Esophagus (tissue), 2 donors: ENCODE measurements at regions not wholly inside any gene's neighbourhood (a gene's known extent, or its start where the extent isn't known, plus 50 kb on each side); places are given as distances from the start of the nearest gene placed in this dataset.

Experiments used
- H3K27ac ChIP-seq, 2 donors: one replicate each; pipeline ENCODE4 v1.5.1; 2013; ENCODE audit warnings: low read depth in 2 of 2, mild to moderate bottlenecking in 2 of 2, inconsistent platforms in 1 of 2, low read length in 1 of 2, moderate library complexity in 1 of 2
- H3K27me3 ChIP-seq, 2 donors: one replicate each; pipeline ENCODE4 v1.6.1; 2013; ENCODE audit warnings: low read length in 2 of 2, control low read depth in 1 of 2, mild to moderate bottlenecking in 1 of 2; ENCODE audit not compliant: insufficient read depth in 2 of 2, control insufficient read depth in 1 of 2
- H3K36me3 ChIP-seq, 2 donors: one replicate each; pipeline ENCODE4 v1.6.1; 2013; ENCODE audit warnings: low read length in 1 of 2; ENCODE audit not compliant: control insufficient read depth in 2 of 2, insufficient read depth in 2 of 2
- H3K4me1 ChIP-seq, 2 donors: one replicate each; pipeline ENCODE4 v1.6.1; 2013; ENCODE audit warnings: low read length in 1 of 2; ENCODE audit not compliant: control insufficient read depth in 2 of 2, insufficient read depth in 2 of 2
- H3K4me3 ChIP-seq, 2 donors: one replicate each; pipeline ENCODE4 v1.5.1; 2013; ENCODE audit warnings: low read length in 2 of 2, mild to moderate bottlenecking in 2 of 2, low read depth in 1 of 2, moderate library complexity in 1 of 2
- H3K9me3 ChIP-seq, 2 donors: one replicate each; pipeline ENCODE4 v1.6.1; 2013; ENCODE audit warnings: mild to moderate bottlenecking in 2 of 2, low read depth in 1 of 2, low read length in 1 of 2, moderate library complexity in 1 of 2; ENCODE audit not compliant: control insufficient read depth in 2 of 2, insufficient read depth in 1 of 2
- WGBS, 2 donors: extraction: QIAGEN DNeasy Blood & Tissue Kit; methylation state at CpG; one replicate each; pipeline ENCODE4 v1.1.7; 2013; 5-methylcytosine and 5-hydroxymethylcytosine counted together
- donor health status: healthy with polysubstance abuse.
- donor health status: Bipolar disorder and iron deficiency.

DNA sequence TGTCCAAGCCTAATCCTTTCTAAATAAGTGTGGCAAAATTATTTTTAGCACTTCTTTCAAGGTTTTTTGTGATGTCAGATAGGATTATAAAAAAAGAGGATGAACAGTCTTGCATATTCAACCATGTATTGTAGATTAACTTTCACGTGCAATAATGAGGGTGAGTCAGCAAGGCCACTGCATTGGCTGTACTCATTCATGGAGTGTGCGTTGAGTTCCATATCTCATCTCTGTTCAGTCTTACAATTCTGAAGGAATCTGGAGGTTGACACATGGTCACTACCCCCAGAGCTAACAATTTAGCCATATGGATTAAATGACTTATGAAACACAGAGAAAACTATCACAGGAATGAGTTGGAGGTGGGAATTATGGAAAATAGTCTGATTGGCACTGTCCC lies 810.5 kb downstream of the SLC4A3 start:
- H3K9me3 ChIP-seq: peaks cover 0 to 2% of the 10 kb centered on the region in 2 donors
- no peaks in the 10 kb centered on the region for H3K36me3 ChIP-seq
- H3K4me3 ChIP-seq: no peak overlapping the region
- WGBS, 2 donors: 72 to 78% methylated on average over 2 of the region's 2 CpGs
- no peak overlapping the region for H3K27ac ChIP-seq
- no peaks in the 10 kb centered on the region for H3K27me3 ChIP-seq
- no peaks in the 10 kb centered on the region for H3K4me1 ChIP-seq

DNA sequence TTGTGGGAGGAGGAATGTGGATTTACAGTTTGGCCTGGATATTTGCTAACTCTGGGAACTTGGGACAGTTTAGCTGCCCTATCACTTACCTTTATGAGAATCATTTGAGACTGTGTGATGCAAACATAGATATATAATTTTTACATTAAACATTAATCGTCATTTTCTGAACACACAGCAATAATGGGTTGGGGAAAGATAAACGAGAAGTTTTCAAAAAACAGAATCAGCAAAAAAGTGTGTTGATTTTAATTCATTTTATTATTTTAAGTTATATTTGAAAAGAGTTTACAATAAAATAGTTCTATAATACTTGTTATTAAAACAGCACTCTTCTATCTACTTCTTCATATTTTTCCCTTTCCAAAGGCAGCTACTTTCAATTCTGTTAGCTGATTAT lies 813.3 kb downstream of the SLC4A3 start:
- H3K27ac ChIP-seq: no peak overlapping the region
- peaks cover 0 to 2% of the 10 kb centered on the region in 2 donors for H3K9me3 ChIP-seq
- H3K4me1 ChIP-seq: no peaks in the 10 kb centered on the region
- H3K4me3 ChIP-seq: no peak overlapping the region
- no peaks in the 10 kb centered on the region for H3K36me3 ChIP-seq
- no peaks in the 10 kb centered on the region for H3K27me3 ChIP-seq
- WGBS, 2 donors: 94 to 96% methylated on average over 2 of the region's 2 CpGs

DNA sequence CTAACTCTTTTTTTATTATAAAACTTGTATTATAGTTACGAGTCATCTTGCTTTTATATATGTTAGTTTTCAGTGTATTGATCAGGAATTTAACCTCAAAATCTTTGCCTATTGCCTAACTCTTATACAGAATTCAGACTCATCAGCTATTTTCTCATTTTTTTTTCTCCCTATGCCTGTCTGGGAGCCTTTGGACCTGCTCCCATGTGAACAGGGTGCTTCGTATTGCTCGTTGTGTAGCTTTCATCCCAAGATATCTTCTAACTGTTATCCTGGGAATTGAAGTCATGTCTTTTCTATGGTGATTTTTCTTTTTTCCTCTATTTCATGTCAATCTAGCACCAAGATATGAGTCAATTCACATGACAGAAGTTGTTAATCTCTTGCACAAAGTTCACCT lies 814.0 kb downstream of the SLC4A3 start:
- WGBS, 2 donors: 76 to 89% methylated on average over 3 of the region's 3 CpGs
- Histone ChIP-seq H3K27ac (no peak overlapping the region), H3K4me3 (no peak overlapping the region), H3K36me3 (no peaks in the 10 kb centered on the region), H3K4me1 (no peaks in the 10 kb centered on the region), H3K27me3 (no peaks in the 10 kb centered on the region), H3K9me3 (peaks cover 0 to 2% of the 10 kb centered on the region in 2 donors)

DNA sequence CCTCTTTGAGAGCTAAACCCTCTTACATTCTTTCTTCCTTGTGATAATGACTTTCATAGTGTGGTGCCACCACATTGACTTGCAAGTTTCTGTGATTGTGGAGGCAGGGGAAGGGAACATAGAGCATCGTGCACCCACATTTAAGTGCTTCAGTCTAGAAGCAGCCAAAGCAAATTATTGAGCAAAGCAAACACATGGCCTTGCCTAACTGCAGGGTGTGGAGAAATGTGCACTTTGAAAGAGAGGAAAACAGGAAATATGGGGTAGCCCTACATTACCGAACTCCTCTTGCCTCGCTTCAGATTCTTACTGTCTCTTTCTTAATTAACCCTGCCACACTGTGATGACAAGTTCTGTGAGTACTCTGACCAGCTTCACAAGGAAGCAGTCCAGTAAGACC lies 814.6 kb downstream of the SLC4A3 start:
- H3K9me3 ChIP-seq: peaks cover 0 to 2% of the 10 kb centered on the region in 2 donors
- no peaks in the 10 kb centered on the region for H3K4me1 ChIP-seq
- no peaks in the 10 kb centered on the region for H3K27me3 ChIP-seq
- 79 to 94% methylated on average over 3 of the region's 3 CpGs for WGBS, 2 donors
- no peaks in the 10 kb centered on the region for H3K36me3 ChIP-seq
- no peak overlapping the region for H3K27ac ChIP-seq
- H3K4me3 ChIP-seq: no peak overlapping the region

DNA sequence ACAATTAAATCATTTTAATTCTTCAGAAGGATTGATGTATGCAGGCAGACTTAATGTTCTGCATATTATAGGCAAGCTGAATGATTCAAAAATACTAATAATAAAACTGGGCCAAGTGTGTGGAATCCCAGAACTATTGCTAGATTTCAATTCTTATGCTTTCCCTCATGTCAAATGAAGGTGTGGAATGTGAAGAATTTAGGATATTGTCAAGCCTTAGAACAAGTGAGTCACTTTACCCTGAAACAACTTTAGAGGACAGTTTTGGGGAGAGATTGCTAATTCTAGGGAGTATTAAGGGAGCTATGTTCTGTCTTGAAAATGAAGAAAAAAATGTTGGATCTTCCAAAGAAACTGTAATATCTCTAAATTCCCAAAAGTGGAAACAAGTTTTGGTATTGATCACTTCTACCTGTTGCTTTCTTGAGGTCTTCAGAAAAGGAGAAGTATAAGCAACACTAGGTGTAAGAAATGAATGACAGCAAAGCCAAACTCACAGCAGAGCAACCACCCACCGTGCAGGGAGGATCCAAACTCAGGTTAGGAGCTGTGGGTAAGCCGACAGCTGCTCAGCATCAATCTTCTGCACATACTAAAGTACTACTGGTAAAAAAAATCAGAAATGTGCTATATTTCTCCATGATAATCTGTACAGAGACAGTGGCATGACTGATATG lies 818.1 kb downstream of the SLC4A3 start:
- Histone ChIP-seq H3K4me1 (no peaks in the 10 kb centered on the region), H3K4me3 (no peak overlapping the region), H3K36me3 (no peaks in the 10 kb centered on the region), H3K9me3 (peaks cover 0 to 2% of the 10 kb centered on the region in 2 donors), H3K27me3 (peaks cover 0 to 2% of the 10 kb centered on the region in 2 donors), H3K27ac (no peak overlapping the region)
- 73 to 74% methylated on average over 2 of the region's 2 CpGs for WGBS, 2 donors

DNA sequence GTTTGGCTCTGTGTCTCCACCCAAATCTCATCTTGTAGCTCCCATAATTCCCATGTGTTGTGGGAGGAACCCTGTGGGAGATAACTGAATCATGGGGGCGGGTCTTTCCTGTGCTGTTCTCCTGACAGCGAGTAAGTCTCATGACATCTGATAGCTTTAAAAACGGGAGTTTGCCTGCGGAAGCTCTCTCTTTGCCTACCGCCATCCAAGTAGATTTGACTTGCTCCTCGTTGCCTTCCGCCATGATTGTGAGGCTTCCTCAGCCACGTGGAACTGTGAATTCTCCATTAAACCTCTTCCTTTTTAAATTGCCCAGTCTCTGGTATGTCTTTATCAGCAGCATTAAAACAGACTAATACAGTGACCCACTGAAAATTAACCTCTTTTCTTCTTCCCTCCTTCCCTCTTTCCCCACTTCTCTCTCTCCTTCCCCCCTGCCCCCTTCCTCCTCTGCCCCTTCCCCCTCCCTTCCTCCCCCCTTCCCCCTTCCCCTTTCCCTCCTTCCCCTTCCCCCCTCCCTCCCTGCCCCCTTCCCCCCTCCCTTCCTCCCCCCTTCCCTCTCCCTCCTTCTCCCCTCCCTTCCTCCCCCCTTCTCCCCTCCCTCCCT lies 818.8 kb downstream of the SLC4A3 start:
- H3K4me1 ChIP-seq: no peaks in the 10 kb centered on the region
- H3K4me3 ChIP-seq: no peak overlapping the region
- H3K9me3 ChIP-seq: peaks cover 0 to 2% of the 10 kb centered on the region in 2 donors
- H3K27ac ChIP-seq: no peak overlapping the region
- H3K36me3 ChIP-seq: no peaks in the 10 kb centered on the region
- 86 to 87% methylated on average over 8 of the region's 8 CpGs for WGBS, 2 donors
- H3K27me3 ChIP-seq: peaks cover 0 to 2% of the 10 kb centered on the region in 2 donors

DNA sequence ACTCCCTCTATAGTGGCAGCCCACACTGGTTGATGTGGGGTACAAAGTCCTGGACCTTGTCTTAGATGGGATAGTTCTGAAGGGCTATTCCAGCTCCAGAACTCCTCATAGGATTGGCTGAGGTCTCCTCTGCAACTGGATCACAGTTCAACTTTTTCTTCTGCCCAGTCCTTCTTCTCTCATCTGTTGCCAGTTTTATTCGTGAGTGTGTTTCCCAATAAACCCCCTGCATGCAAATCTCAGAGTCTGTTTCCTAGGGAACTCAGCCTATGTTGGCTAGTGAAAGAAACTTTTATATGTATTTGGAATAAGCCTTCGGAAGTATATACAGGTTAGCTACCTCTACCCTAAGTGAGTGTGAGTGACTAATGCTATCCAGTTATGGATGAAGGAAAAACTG lies 823.4 kb downstream of the SLC4A3 start:
- Histone ChIP-seq H3K4me3 (no peak overlapping the region), H3K9me3 (no peaks in the 10 kb centered on the region), H3K27me3 (peaks cover 0 to 2% of the 10 kb centered on the region in 2 donors), H3K36me3 (no peaks in the 10 kb centered on the region), H3K4me1 (no peaks in the 10 kb centered on the region), H3K27ac (no peak overlapping the region)
- WGBS, 2 donors: 50 to 75% methylated on average over 2 of the region's 2 CpGs

DNA sequence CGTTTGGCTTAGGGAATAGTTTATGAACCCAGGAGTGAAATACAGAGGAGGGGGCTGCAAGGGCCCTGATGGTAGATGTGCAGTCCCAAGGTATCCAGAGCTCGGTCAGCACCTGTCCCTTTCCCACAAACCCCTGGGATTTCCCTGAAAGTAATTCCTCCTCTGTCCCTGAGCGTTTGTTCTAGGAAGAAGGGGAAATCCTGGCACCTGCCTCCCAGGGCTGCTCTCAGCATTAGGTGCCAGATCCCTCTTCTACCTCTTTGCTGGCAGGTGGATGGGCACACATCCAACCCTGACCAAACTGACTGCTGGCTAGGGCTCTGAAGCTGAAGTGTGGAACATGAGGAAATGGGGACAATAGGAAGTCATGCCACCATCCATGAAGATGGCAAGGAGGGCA lies 824.0 kb downstream of the SLC4A3 start:
- Histone ChIP-seq H3K4me1 (no peaks in the 10 kb centered on the region), H3K27me3 (peaks cover 0 to 2% of the 10 kb centered on the region in 2 donors), H3K36me3 (no peaks in the 10 kb centered on the region), H3K9me3 (no peaks in the 10 kb centered on the region), H3K27ac (no peak overlapping the region), H3K4me3 (no peak overlapping the region)
- 57 to 64% methylated on average over 3 of the region's 3 CpGs for WGBS, 2 donors

DNA sequence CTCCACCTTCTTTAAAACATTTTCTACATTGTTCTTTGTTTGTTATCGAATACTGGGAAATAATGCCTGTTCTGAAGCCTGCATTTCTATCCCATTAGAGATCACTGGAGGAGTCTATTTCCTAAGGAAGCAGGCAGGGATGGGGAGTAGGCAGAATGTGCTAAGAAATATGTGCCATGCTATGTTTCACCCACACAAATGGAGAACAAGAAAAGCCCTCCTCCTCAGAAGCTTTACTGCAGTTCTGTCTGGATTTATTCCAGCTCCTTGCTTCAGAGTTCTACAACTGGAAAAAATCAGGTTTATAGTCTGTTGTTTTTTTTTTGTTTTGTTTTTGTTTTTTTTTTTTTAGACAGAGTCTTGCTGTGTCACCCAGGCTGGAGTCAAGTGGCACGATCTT lies 825.1 kb downstream of the SLC4A3 start:
- Histone ChIP-seq H3K4me1 (no peaks in the 10 kb centered on the region), H3K27me3 (no peaks in the 10 kb centered on the region), H3K36me3 (no peaks in the 10 kb centered on the region), H3K27ac (no peak overlapping the region), H3K4me3 (no peak overlapping the region), H3K9me3 (no peaks in the 10 kb centered on the region)
- WGBS, 2 donors: 85 to 90% methylated on average over 2 of the region's 2 CpGs
